GM19372 (cell line): ENCODE measurements at regions not wholly inside any gene's neighbourhood (a gene's known extent, or its start where the extent isn't known, plus 50 kb on each side); places are given as distances from the start of the nearest gene placed in this dataset.
"Not testable (repeated sequence)": the region's sequence is repeated elsewhere in the genome, so short reads cannot be mapped to it uniquely, and the experiment has no call there.

Experiments
- ATAC-seq: cut with Tn5 transposase; IDR thresholded peaks from one replicate; pipeline ENCODE4 v1.9.1; 2021; ENCODE audit warnings: mild to moderate bottlenecking, low read depth, moderate library complexity; ENCODE audit not compliant: unreplicated experiment

- ATAC-seq = no peak
These were observed 123.0 kb upstream of the PTBP2 start for GRCh38 chr1:96598416-96599168.

- ATAC-seq = not testable (repeated sequence)
These were observed 117.0 kb upstream of the PTBP2 start for GRCh38 chr1:96604620-96605019.

- ATAC-seq = not testable (repeated sequence)
These were observed 104.2 kb upstream of the PTBP2 start for GRCh38 chr1:96617375-96617774.

GRCh38 chr1:96632045-96632664 is 89.4 kb upstream of the PTBP2 start:
- no peak for ATAC-seq

GRCh38 chr1:96633695-96634094 is 87.9 kb upstream of the PTBP2 start:
- no peak for ATAC-seq

GRCh38 chr1:96634883-96635282 is 86.7 kb upstream of the PTBP2 start:
- ATAC-seq = no peak

- no peak for ATAC-seq
These were observed 80.3 kb upstream of the PTBP2 start for GRCh38 chr1:96641282-96641681.

- no peak for ATAC-seq
These were observed 78.1 kb upstream of the PTBP2 start for GRCh38 chr1:96643519-96643918.

- no peak for ATAC-seq
These were observed 72.3 kb upstream of the PTBP2 start for GRCh38 chr1:96649301-96649700.

GRCh38 chr1:96651517-96651916 is 70.1 kb upstream of the PTBP2 start:
- ATAC-seq = no peak

GRCh38 chr1:96660051-96660450 is 61.5 kb upstream of the PTBP2 start:
- ATAC-seq = no peak

GRCh38 chr1:96660503-96660902 is 61.1 kb upstream of the PTBP2 start:
- no peak for ATAC-seq
